ENCODE measurements at regions not wholly inside any gene's neighbourhood (a gene's known extent, or its start where the extent isn't known, plus 50 kb on each side); places are given as distances from the start of the nearest gene placed in this dataset.

DNA sequence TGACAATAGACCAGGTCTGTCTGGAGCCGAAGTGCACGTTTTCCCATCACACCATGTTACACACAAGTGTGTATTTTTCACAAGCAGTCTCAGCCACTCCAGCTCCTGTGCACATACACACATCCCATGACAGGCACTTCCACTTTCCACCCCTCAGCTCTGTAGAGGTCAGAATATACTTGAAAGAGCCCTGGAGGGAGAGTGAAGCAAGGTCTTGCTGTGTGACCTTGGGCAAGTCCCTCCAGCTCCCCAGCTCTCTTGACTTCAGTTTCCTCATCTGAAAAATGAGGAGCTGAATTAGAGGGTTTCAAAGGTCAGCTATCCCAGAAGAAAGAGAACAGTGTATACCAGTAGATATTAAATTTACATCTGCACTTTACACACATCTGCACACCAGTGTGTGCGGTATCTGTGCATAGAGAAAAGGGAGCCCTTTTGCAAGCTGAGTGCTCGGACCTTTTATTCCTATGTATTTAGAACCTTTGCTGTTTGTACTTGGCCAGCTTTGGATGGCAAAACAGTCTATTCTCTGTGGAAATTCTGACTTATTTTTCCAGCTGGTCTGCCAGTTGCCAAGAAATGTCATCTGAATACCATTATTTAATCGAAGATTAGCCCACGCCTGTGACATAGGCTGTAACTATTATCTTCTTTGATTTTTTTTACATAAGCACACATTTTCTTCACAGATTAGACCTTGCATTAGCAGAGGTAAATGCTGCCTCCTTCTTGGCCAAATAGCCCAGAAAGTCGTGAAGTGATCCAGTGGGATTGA is 528.0 kb downstream of the BNC2 start:
- CTCF ChIA-PET, result interaction anchor here (0.7 to 2.0 kb wide), 5 partner anchors 8 to 100 kb away, joined by 3 to 8 read pairs (median 3); no protein-coding TSS in a partner anchor
- POLR2A ChIA-PET, result no interaction called here
- TF ChIP-seq, protein P1, sequence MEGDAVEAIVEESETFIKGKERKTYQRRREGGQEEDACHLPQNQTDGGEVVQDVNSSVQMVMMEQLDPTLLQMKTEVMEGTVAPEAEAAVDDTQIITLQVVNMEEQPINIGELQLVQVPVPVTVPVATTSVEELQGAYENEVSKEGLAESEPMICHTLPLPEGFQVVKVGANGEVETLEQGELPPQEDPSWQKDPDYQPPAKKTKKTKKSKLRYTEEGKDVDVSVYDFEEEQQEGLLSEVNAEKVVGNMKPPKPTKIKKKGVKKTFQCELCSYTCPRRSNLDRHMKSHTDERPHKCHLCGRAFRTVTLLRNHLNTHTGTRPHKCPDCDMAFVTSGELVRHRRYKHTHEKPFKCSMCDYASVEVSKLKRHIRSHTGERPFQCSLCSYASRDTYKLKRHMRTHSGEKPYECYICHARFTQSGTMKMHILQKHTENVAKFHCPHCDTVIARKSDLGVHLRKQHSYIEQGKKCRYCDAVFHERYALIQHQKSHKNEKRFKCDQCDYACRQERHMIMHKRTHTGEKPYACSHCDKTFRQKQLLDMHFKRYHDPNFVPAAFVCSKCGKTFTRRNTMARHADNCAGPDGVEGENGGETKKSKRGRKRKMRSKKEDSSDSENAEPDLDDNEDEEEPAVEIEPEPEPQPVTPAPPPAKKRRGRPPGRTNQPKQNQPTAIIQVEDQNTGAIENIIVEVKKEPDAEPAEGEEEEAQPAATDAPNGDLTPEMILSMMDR (IDR thresholded peaks at IDR 0.05; ENCODE audit: control extremely low read depth, extremely low read depth, low read depth, missing control alignments), result no peak
- no peak for DNase-seq (ENCODE audit: extremely low spot score)

DNA sequence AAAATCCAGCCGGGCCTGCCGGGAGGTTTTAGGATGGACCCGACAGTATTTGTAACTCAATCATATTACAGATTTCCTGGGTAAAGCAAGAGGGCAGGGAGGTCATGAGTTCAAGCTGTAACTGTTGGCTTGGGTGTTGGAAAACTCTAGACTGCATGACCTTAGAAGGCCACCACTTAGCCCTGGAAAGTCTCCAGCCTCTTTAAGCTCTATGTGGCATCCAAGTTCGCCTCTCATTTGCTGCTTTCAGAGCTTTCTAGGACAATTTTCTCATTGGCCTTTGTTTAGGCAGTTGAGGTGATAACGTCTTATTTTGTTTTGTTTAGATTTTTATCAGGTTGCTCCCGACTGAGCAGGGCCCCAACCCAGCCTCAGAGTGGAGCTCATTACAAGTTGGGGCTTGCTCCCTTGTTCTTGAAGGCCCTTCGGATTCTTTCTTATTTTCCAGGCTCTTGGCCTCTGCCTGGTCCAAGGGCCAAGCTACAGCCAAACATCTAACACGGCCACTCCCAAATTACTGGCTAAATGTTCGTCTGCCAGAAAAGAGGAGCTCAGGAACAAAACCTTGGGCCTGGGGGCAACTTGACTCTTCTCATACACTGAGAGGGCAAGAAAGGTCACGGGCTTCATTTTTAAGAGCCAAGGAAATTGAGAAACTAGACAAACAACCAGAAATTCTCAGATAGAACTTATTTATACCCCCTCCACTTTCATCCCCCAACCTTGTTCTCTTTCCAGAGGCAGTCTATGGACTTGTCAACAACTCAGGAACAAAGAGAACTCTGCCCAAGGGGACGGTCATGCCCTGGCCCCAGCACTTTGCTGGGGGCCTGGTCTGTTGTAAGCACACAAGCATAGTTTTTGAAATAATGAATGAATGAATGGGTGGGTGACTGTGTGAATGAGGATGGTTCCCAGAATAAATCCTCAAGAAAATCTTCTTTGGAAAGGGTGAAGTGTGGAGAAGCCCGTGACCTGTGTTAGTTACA is 526.9 kb downstream of the BNC2 start:
- ChIA-PET CTCF (interaction anchor here (0.7 to 1.2 kb wide), 3 partner anchors 9 to 20 kb away, joined by 3 read pairs; no protein-coding TSS in a partner anchor), POLR2A (no interaction called here)
- TF ChIP-seq, protein P1 (IDR thresholded peaks at IDR 0.05; ENCODE audit: control extremely low read depth, extremely low read depth, low read depth, missing control alignments), result no peak
- DNase-seq (ENCODE audit: extremely low spot score), result no peak

DNA sequence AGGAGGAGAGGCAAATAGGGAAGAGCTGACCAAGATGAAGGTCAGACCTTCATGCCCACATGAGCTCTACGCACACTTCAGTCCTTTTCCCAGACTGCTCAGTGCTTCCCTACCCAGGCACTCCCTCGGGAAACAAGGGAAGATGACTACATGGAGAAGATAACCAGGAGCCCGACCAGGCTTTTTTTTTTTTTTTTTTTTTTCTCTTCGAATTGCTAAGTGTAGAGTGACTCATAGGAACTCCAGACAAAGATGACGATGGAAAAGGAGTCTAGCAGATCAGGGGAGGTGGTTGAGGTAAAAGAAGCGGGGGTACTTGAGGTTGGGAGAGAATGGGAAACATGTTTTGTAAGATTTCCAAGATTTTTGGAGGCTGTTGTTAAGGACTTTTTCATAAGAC is 526.1 kb downstream of the BNC2 start:
- POLR2A ChIA-PET, result no interaction called here
- DNase-seq (ENCODE audit: extremely low spot score), result no peak
- CTCF ChIA-PET, result no interaction called here
- TF ChIP-seq, protein P1 (IDR thresholded peaks at IDR 0.05; ENCODE audit: control extremely low read depth, extremely low read depth, low read depth, missing control alignments), result no peak

DNA sequence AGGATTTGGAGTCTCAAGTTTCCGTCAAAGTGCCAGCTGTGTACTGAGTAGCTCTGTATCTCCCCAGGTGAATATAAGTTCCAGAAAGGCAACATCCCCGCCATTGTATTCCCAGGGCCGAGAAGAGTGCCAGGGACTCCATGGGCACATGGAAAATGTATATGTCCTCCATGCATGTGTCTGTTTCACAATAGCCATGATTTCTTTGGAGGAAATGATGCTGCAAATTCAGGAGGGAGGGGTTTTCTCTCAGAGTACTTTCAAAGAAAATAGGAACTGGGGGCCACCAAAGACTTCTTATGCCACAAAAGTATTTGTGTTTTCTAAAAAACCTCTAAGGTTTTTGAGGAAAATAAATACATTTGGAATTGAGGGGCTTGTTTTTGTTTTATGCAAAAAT is 524.6 kb downstream of the BNC2 start:
- DNase-seq (ENCODE audit: extremely low spot score), result no peak
- ChIA-PET CTCF (interaction anchor here (0.9 kb wide), 1 partner anchor 14 kb away, joined by 3 read pairs; no protein-coding TSS in a partner anchor), POLR2A (no interaction called here)
- TF ChIP-seq, protein P1 (IDR thresholded peaks at IDR 0.05; ENCODE audit: control extremely low read depth, extremely low read depth, low read depth, missing control alignments), result no peak

DNA sequence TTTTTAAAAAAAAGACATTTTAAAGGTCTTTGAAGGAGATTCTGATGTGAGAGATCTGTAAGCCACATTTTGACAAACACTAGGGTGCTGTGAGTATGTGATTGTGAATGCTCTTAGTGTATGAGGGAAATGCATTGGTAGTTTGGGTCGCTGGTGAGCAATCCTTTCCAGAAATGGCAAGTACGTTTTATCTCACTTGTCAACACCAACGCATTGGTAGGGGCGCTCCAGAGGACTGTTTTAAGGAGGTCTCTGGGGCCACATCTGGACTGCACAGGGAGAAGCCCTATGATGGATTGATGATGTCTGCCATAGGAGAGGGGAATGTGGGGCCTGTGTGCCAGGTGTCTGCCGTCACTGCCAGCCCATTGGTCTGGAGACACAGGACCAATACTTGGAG is 522.6 kb downstream of the BNC2 start:
- CTCF ChIA-PET, result no interaction called here
- POLR2A ChIA-PET, result no interaction called here
- TF ChIP-seq, protein P1 (IDR thresholded peaks at IDR 0.05; ENCODE audit: control extremely low read depth, extremely low read depth, low read depth, missing control alignments), result no peak
- DNase-seq (ENCODE audit: extremely low spot score), result no peak

DNA sequence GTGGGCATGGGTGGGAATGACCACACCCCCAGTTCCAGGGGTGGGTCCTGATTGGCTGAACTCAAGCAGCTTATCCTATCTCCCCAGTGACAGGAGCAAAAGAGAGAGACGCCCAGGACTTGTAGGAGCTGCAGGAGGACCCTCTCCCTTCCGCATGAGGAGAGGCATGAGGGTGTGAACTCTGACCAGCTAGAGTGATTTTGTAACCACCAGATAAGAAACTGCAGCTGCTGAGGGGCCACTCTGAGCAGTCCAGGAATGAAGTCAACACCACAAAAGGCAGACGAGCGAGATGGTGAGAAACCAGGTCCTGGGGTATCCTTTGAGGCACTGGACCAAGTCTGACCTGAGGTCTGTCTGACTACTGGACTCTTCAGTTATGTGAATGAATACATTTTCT is 521.9 kb downstream of the BNC2 start:
- no peak for DNase-seq (ENCODE audit: extremely low spot score)
- POLR2A ChIA-PET, result no interaction called here
- TF ChIP-seq, protein P1 (IDR thresholded peaks at IDR 0.05; ENCODE audit: control extremely low read depth, extremely low read depth, low read depth, missing control alignments), result no peak
- CTCF ChIA-PET, result interaction anchor here (1.0 kb wide), 1 partner anchor 9 kb away, joined by 3 read pairs; no protein-coding TSS in a partner anchor

Measured in GM10248 (cell line).